ENCODE measurements at regions not wholly inside any gene's neighbourhood (a gene's known extent, or its start where the extent isn't known, plus 50 kb on each side); places are given as distances from the start of the nearest gene placed in this dataset.

DNA sequence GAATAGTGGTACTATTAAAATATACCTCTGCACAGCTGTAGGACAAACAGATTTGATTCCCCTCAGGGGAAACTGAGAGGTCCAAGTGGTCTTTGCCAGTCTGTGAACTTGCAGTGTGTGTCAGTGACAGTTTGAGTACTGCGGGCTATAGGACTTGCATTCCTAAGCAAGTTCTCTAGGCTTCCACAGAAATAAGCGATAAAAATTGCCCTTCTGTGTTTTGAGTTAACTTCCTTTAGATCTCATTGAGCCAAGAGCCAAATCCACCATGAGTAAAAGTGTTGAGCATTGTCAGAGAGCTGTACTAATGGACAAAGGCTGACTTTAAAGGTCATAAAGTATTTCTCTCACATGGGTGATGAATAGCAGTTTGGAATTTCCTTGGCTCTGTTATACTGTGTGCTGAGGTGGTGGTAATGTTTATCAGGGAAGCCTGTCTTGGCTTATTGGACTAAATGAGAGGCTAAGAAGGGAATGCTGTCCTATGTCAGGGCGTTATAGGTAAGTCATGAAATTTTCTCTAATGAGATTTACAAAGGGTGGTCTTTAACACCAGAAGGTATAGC is 122.6 kb upstream of the MAP3K7 start:
- Mint-ChIP-seq H3K4me1 (ENCODE audit: low read depth) (no peaks in the 10 kb centered on the region), H3K9me3 (no peaks in the 10 kb centered on the region), H3K4me3 (no peak overlapping the region), H3K27ac (no peak overlapping the region), H3K27me3 (ENCODE audit: low read depth) (peaks cover 13% of the 10 kb centered on the region), H3K36me3 (ENCODE audit: low read depth) (no peaks in the 10 kb centered on the region)
- no peak for DNase-seq (ENCODE audit: low spot score)

DNA sequence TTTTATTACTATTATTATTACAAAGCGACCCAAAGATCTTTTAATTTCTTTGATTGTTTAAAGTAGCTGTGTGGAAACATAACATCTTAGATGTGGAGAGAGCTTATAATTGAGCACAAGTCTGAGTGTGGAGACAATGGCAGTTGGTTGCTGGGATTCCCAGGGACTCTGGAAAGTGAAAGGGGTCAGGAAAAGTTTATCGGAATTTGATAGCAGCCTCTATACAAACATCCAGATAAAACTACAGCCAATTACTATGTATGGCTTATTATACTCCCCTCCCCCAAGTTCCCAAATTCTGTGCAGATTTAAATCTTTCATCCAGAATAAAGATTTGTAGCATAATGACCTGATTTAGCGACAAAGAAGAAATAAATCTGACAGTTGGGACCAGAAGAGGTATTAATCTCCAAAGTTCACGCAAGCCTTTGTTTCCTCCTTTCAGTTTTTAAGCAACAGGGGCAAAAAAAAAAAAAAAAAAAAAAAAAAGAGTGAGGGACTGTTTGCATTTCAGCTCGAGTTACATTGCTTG is 121.4 kb upstream of the MAP3K7 start:
- no peak for DNase-seq (ENCODE audit: low spot score)
- H3K4me1 Mint-ChIP-seq (ENCODE audit: low read depth), result no peaks in the 10 kb centered on the region
- no peak overlapping the region for H3K4me3 Mint-ChIP-seq
- H3K36me3 Mint-ChIP-seq (ENCODE audit: low read depth), result no peaks in the 10 kb centered on the region
- H3K27ac Mint-ChIP-seq, result no peak overlapping the region
- peaks cover 13% of the 10 kb centered on the region for H3K27me3 Mint-ChIP-seq (ENCODE audit: low read depth)
- H3K9me3 Mint-ChIP-seq, result no peaks in the 10 kb centered on the region

DNA sequence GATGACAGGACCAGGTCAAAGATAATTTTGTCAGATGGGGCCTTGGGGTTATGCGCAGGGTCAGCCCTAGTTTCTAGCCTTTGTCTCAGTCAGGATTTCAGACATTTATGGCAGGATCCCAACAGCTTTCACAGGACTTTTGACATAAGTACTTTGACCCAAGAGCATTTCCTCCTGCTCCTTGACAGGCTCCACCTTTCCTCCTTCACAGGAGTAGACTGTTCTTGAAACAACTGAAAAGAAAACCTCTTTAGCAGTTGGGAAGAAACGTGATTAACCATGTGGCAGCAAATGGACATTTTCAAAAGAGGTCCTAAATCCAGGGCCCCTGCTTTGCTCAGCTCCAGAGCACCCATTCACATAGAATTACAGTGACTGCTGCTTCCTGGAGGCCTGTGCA is 120.4 kb upstream of the MAP3K7 start:
- no peak for DNase-seq (ENCODE audit: low spot score)
- H3K27ac Mint-ChIP-seq, result no peak overlapping the region
- no peaks in the 10 kb centered on the region for H3K9me3 Mint-ChIP-seq
- H3K4me3 Mint-ChIP-seq, result no peak overlapping the region
- peaks cover 9% of the 10 kb centered on the region for H3K27me3 Mint-ChIP-seq (ENCODE audit: low read depth)
- no peaks in the 10 kb centered on the region for H3K36me3 Mint-ChIP-seq (ENCODE audit: low read depth)
- H3K4me1 Mint-ChIP-seq (ENCODE audit: low read depth), result no peaks in the 10 kb centered on the region

DNA sequence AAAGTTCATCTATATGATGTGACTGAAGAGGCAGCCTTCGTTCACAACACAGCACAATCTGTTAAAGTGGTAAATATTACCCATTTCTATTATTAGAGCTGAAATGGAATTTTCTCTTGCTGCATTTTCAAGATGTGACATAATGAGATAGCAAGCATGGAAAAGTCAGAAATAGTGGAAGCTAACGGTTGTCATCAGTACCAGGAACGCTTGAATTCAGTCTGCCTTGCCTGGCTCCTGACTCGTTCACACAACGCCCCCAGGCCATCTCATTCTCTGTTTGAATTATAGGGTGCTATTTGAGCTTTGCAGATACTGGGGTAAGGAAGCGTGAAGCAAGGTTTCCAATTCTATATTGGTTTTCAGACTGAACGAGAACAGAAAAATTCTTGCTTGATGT is 116.5 kb upstream of the MAP3K7 start:
- peaks cover 7% of the 10 kb centered on the region for H3K27me3 Mint-ChIP-seq (ENCODE audit: low read depth)
- no peak for DNase-seq (ENCODE audit: low spot score)
- no peaks in the 10 kb centered on the region for H3K36me3 Mint-ChIP-seq (ENCODE audit: low read depth)
- no peak overlapping the region for H3K27ac Mint-ChIP-seq
- peaks cover 7% of the 10 kb centered on the region for H3K4me1 Mint-ChIP-seq (ENCODE audit: low read depth)
- H3K4me3 Mint-ChIP-seq, result no peak overlapping the region
- H3K9me3 Mint-ChIP-seq, result no peaks in the 10 kb centered on the region

DNA sequence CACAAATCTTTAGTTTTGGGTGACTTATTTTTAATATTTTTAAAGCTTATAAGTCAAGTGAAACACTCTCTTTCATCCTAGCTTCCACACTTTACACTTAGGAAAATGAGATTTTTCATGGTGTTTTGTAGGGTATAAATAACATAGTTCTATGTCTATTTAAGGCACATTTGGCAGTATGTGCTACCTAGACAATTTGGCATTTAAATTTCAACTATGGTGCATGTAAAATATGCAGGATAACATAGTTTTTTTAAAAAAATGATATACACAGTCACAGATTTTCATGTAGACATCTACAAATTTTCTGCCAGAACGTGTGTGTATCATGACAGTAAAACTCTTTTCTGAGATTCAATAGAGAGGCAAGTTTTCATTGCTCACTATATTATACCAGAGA is 115.1 kb upstream of the MAP3K7 start:
- H3K27me3 Mint-ChIP-seq (ENCODE audit: low read depth), result peaks cover 8% of the 10 kb centered on the region
- no peaks in the 10 kb centered on the region for H3K36me3 Mint-ChIP-seq (ENCODE audit: low read depth)
- peaks cover 7% of the 10 kb centered on the region for H3K4me1 Mint-ChIP-seq (ENCODE audit: low read depth)
- H3K27ac Mint-ChIP-seq, result no peak overlapping the region
- no peak overlapping the region for H3K4me3 Mint-ChIP-seq
- DNase-seq (ENCODE audit: low spot score), result no peak
- no peaks in the 10 kb centered on the region for H3K9me3 Mint-ChIP-seq

DNA sequence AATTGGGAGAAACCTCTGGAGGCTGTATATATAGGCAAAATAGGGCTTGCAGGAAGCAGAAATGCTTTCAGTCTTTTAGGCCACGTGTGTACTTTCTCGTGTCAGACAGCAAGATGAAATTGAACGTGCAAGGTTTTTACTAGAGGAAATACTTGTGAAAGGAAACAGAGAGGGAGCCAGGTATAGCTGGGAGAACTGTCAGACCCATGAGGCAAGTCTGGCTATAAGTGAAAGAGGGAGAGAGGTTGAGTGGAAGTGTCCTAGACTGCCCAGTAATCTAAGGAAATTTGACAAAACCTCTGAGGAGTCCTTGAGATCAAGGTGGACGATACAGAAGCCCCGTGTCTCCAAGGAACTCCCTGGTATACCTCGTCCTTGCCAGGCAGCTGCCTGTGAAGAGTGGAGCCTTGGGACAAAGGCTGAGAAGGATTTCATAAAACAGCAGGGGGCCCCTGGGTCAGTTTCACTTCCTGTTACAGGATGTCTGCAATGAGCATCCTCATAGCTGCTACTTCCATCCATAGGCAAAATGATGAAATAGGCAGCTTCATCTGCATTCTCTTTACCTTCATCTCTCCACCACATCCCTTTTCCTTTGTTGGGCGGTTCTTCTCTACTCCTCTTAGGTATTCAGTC is 114.4 kb upstream of the MAP3K7 start:
- no peak for DNase-seq (ENCODE audit: low spot score)
- no peaks in the 10 kb centered on the region for H3K9me3 Mint-ChIP-seq
- no peaks in the 10 kb centered on the region for H3K36me3 Mint-ChIP-seq (ENCODE audit: low read depth)
- peaks cover 7% of the 10 kb centered on the region for H3K4me1 Mint-ChIP-seq (ENCODE audit: low read depth)
- H3K27ac Mint-ChIP-seq, result peak overlapping the region; percentile 8
- H3K27me3 Mint-ChIP-seq (ENCODE audit: low read depth), result peaks cover 10% of the 10 kb centered on the region
- peak overlapping the region; percentile 19 for H3K4me3 Mint-ChIP-seq

DNA sequence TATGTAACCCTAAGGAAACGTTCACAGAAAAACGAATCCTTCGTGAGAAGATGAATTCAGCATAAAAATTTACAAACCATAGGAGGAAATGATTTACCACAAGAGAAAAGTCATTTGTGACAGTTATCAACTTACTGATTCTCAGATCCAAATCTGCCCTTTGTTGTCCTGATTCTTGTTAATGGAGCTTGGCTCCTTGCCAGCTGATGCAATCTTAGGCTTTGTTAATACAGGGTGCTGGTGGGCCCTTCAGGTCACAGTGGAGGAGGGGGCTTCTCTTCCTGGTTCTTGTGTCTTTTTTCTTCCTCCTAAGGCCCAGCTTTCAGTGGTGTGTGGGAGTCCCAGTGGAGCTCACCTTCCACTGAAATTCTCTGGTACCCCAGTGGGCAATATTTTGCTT is 108.4 kb upstream of the MAP3K7 start:
- H3K27me3 Mint-ChIP-seq (ENCODE audit: low read depth), result peaks cover 12% of the 10 kb centered on the region
- H3K27ac Mint-ChIP-seq, result no peak overlapping the region
- peaks cover 11% of the 10 kb centered on the region for H3K4me1 Mint-ChIP-seq (ENCODE audit: low read depth)
- H3K9me3 Mint-ChIP-seq, result no peaks in the 10 kb centered on the region
- no peak overlapping the region for H3K4me3 Mint-ChIP-seq
- no peak for DNase-seq (ENCODE audit: low spot score)
- no peaks in the 10 kb centered on the region for H3K36me3 Mint-ChIP-seq (ENCODE audit: low read depth)

DNA sequence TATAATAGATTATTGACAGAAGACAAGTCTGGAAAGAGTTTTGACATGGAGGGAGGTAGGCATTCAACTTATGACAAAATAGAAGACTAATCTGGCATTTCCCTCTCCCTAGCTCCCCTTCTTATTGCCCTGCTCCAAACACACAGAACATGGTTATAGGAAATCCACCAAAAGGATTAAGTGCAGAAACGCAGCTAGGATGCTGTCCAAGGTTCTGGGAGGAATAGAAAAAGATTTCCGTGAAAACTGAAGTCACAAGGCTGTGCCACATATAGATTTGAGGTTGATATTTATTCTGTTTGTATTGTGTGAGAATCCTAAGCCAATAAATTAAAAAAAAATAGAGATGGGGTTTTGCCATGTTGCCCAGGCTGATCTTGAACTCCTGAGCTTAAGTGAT is 107.9 kb upstream of the MAP3K7 start:
- Mint-ChIP-seq H3K4me3 (no peak overlapping the region), H3K36me3 (ENCODE audit: low read depth) (no peaks in the 10 kb centered on the region), H3K27ac (no peak overlapping the region), H3K9me3 (no peaks in the 10 kb centered on the region), H3K27me3 (ENCODE audit: low read depth) (peaks cover 8% of the 10 kb centered on the region), H3K4me1 (ENCODE audit: low read depth) (peaks cover 11% of the 10 kb centered on the region)
- DNase-seq (ENCODE audit: low spot score), result no peak

DNA sequence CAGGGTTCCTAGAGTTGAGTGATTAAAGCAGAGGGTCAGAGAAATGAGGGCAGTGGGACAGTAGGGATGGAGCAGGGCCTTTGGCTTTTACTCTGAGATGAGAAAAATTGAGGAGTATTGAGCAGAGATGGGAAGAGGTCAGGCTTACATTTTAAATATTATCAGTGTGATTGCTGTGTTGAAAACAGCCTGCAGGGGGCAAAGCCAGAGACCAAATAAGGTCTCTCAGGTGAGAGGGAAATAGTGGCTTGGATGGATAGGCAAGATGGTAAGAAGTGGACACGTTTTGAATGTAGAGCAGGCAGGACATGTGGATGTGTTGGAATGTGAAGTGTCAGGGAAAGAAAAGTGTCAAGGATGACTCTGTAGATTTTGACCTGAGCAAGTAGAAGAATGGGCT is 105.0 kb upstream of the MAP3K7 start:
- H3K27ac Mint-ChIP-seq, result no peak overlapping the region
- H3K4me1 Mint-ChIP-seq (ENCODE audit: low read depth), result peaks cover 11% of the 10 kb centered on the region
- H3K27me3 Mint-ChIP-seq (ENCODE audit: low read depth), result peaks cover 9% of the 10 kb centered on the region
- H3K4me3 Mint-ChIP-seq, result no peak overlapping the region
- no peaks in the 10 kb centered on the region for H3K36me3 Mint-ChIP-seq (ENCODE audit: low read depth)
- H3K9me3 Mint-ChIP-seq, result no peaks in the 10 kb centered on the region
- no peak for DNase-seq (ENCODE audit: low spot score)

DNA sequence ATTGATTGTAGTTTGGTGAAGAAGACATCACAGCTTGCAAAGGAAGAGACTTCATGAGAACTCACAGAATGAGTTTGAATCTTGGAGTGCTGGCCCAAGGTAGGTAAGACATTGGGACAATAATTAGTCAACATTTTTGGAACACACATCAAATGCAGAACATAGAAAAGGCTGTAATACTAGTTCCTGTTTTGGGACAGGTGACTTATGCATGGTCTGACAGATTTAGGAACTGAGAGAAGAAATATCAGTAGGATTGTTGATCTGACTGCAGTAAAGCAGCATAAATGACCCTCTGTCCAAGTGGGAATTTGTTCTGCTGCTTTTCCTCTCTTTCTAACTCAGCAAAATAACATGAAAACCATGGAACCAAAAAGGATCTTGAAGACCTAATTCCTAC is 102.3 kb upstream of the MAP3K7 start:
- Mint-ChIP-seq H3K27me3 (ENCODE audit: low read depth) (peaks cover 15% of the 10 kb centered on the region), H3K36me3 (ENCODE audit: low read depth) (no peaks in the 10 kb centered on the region), H3K4me3 (no peak overlapping the region), H3K4me1 (ENCODE audit: low read depth) (no peaks in the 10 kb centered on the region), H3K9me3 (no peaks in the 10 kb centered on the region), H3K27ac (no peak overlapping the region)
- no peak for DNase-seq (ENCODE audit: low spot score)

DNA sequence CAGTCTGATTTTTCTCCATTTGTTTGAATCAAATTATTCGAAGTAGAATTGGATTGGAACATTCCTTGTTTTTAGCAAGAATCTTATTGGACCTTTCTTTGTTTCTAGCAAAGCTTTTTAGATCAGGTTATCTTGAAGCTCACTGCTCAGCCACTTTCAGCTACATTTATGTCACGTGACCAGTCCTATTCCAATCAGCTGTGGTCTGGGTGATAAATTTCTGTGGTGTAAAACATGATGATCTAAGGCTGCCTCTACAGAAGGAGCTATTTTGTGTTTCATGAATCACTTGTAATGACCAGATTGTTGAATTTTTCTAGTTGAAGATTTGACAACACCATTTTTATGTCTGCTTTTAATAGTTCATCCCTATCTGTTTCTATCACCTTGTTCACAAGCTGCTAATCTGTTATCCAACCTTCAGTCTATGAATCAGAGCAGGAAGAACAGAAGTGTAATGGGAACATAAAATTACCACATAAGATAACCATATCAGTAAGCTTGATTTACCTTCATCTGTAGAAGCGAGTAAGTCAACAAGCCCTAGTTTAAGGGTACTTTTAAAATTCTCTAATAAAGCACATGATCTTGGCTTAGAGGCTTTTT is 101.0 kb upstream of the MAP3K7 start:
- H3K27ac Mint-ChIP-seq, result no peak overlapping the region
- H3K4me1 Mint-ChIP-seq (ENCODE audit: low read depth), result no peaks in the 10 kb centered on the region
- H3K9me3 Mint-ChIP-seq, result no peaks in the 10 kb centered on the region
- H3K27me3 Mint-ChIP-seq (ENCODE audit: low read depth), result peaks cover 17% of the 10 kb centered on the region
- no peaks in the 10 kb centered on the region for H3K36me3 Mint-ChIP-seq (ENCODE audit: low read depth)
- H3K4me3 Mint-ChIP-seq, result no peak overlapping the region
- no peak for DNase-seq (ENCODE audit: low spot score)

DNA sequence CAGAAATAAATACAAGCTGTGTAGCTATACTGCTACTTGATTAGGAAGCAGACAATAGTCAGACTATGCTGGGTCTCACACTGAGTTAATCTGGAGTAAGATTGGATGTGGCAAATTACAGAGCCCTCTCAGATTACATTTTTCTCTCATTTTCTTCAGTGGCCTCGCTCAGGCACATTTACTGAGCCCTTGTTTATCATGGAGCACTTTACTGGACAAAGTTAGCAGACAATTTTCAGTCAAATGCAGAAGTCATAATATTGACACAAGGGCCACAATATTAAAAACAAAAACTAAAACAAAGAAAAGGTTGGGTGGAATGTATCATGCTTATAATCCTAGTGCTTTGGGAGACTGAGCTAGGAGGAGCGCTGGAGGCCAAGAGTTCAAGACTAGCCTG is 95.0 kb upstream of the MAP3K7 start:
- Mint-ChIP-seq H3K9me3 (no peaks in the 10 kb centered on the region), H3K36me3 (ENCODE audit: low read depth) (no peaks in the 10 kb centered on the region), H3K27me3 (ENCODE audit: low read depth) (peaks cover 16% of the 10 kb centered on the region), H3K27ac (no peak overlapping the region), H3K4me3 (no peak overlapping the region), H3K4me1 (ENCODE audit: low read depth) (no peaks in the 10 kb centered on the region)
- no peak for DNase-seq (ENCODE audit: low spot score)

DNA sequence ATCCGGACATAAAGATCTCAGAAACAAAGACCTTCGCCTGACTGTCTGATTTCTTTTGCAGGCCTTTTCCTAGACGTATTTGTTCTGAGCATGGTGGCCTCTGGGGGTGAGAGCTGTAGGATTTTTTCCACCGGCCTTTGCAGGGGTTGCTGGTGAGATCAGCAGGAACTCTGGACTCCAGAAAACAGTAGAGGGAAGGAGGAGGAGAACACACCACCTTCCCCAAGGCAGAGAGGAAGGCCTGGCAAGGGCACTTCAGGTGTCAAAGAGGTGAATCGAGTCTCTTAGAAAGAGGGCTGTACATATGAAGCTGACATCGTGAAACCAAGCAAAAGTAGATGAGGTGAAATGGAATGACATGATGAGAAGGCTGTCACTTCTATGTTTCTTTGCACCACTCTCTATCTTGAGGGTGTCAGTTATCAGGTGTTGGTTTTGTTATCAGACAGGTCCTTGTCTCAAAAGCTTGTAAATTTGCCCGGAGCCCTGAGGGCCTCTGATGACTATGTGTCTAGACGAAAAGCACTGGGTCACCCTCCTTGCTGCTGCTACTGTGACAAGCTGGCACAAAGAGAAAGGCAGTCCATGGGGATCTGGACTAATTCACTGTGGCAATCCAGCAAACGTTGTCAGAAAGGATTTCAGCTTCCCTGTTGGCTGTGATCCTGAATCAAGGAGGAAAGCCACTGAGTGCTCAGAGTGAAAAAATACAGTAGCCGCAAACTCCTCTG is 91.3 kb upstream of the MAP3K7 start:
- Mint-ChIP-seq H3K27me3 (ENCODE audit: low read depth) (peaks cover 10% of the 10 kb centered on the region), H3K4me3 (no peak overlapping the region), H3K4me1 (ENCODE audit: low read depth) (no peaks in the 10 kb centered on the region), H3K9me3 (no peaks in the 10 kb centered on the region), H3K27ac (no peak overlapping the region), H3K36me3 (ENCODE audit: low read depth) (no peaks in the 10 kb centered on the region)
- DNase-seq (ENCODE audit: low spot score), result no peak

DNA sequence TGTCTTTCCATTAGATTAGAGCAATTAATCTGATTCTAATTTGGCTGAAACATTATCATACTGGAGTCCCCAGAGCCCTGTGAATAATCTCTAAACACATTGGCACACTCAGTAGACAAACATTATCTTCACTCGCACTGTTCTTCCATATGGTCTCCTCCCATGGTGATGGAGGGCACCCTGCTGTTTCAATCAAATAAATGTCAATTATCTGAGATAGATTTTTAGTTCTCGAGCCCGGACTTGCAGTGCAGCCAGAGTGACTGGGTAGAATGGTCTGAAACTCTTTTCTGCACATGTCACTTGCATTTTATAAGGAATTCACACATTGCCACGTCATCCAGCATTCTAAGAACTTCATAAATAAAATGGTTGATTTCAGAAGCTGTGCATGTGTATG is 90.6 kb upstream of the MAP3K7 start:
- Mint-ChIP-seq H3K36me3 (ENCODE audit: low read depth) (no peaks in the 10 kb centered on the region), H3K4me1 (ENCODE audit: low read depth) (no peaks in the 10 kb centered on the region), H3K27ac (no peak overlapping the region), H3K27me3 (ENCODE audit: low read depth) (peaks cover 10% of the 10 kb centered on the region), H3K9me3 (no peaks in the 10 kb centered on the region), H3K4me3 (no peak overlapping the region)
- no peak for DNase-seq (ENCODE audit: low spot score)
